ENCODE measurements at regions not wholly inside any gene's neighbourhood (a gene's known extent, or its start where the extent isn't known, plus 50 kb on each side); places are given as distances from the start of the nearest gene placed in this dataset.

DNA sequence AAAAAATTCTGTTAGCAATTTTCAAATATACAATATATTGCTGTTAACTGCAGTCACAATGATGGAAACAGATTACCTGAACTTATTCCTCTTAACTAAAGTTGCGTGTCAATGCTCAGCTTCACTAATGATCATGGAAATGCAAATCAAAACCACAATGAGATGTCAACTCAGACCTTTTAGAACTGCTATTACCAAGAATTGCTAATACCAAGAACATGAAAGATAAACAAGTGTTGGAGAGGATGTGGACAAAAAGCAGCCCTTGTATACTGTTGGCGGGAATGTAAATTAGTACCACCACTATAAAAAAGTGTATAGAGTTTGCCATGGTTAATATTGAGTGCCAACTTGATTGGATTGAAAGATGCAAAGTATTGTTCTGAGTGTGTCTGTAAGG, 1409.7 kb upstream of the CDH18 start:
- no peak for FAIRE-seq
- no peak for DNase-seq (ENCODE audit: low spot score)
- H4K20me1 ChIP-seq (ENCODE audit: insufficient read depth, low read length): no peaks in the 10 kb centered on the region
- H3K36me3 ChIP-seq (replicated peaks in 1 of 2; ENCODE audit: control insufficient read depth in 1 of 2, insufficient read depth in 2 of 2, low read length in 2 of 2): no peaks in the 10 kb centered on the region
- CTCF ChIA-PET (ENCODE audit: low intra/inter-chr PET ratio, low total read pairs): no interaction called here
- no peak overlapping the region for H3K4me3 ChIP-seq (replicated peaks in 1 of 3; ENCODE audit: insufficient read depth in 1 of 3, low read depth in 2 of 3, low read length in 3 of 3)
- H2AFZ ChIP-seq (ENCODE audit: low read length): no peak overlapping the region
- no peak overlapping the region for H3K4me2 ChIP-seq (ENCODE audit: low read depth, low read length)
- no TSS peak for BruUV-seq (replicated peaks)
- no peaks in the 10 kb centered on the region for H3K27me3 ChIP-seq (ENCODE audit: control insufficient read depth in 1 of 2, insufficient read depth in 2 of 2, low read length in 2 of 2)
- H3K9ac ChIP-seq (ENCODE audit: insufficient read depth, low read depth, low read length): no peak overlapping the region
- no peak for ATAC-seq
- H3K79me2 ChIP-seq (ENCODE audit: insufficient read depth, low read length): no peaks in the 10 kb centered on the region
- intact Hi-C loops (cut with micrococcal nuclease; ENCODE audit: unreplicated experiment) (no loop called here), in situ Hi-C loops (cut with HindIII; ENCODE audit: extremely low pct_ligation_motif_present, low pct_unique_long_range_greater_than_20kb) (no loop called here)
- 3% methylated on average over 2 of the region's 2 CpGs for WGBS (ENCODE audit: low lambda C conversion rate)
- POLR2A ChIA-PET: no interaction called here
- H3K4me1 ChIP-seq (ENCODE audit: insufficient read depth, low read length): no peaks in the 10 kb centered on the region
- no peak overlapping the region for H3K27ac ChIP-seq (ENCODE audit: extremely low read length, insufficient read depth, low read length)
- no peaks in the 10 kb centered on the region for H3K9me3 ChIP-seq (ENCODE audit: low read length)
- TF ChIP-seq ZNF44 (CRISPR knock-in tag; IDR thresholded peaks at IDR 0.05) (no peak), FIP1L1 (IDR thresholded peaks at IDR 0.05; ENCODE audit: borderline replicate concordance, insufficient read depth, low read depth, low read length) (no peak), KLF9 (CRISPR knock-in tag; IDR thresholded peaks at IDR 0.05; ENCODE audit: low read depth) (no peak), NCOA2 (CRISPR knock-in tag; IDR thresholded peaks at IDR 0.05) (no peak), ZNF556 (CRISPR knock-in tag; IDR thresholded peaks at IDR 0.05; ENCODE audit: borderline replicate concordance) (no peak), RAD21 (CRISPR knock-in tag; IDR thresholded peaks at IDR 0.05) (no peak), DPF2 (CRISPR knock-in tag; IDR thresholded peaks at IDR 0.05; ENCODE audit: borderline replicate concordance, low read depth) (no peak), ZNF501 (CRISPR knock-in tag; IDR thresholded peaks at IDR 0.05) (no peak), MTA3 (CRISPR knock-in tag; IDR thresholded peaks at IDR 0.05) (no peak), ZNF788 (CRISPR knock-in tag; IDR thresholded peaks at IDR 0.05; ENCODE audit: borderline replicate concordance) (no peak), ZBTB1 (CRISPR knock-in tag; IDR thresholded peaks at IDR 0.05; ENCODE audit: borderline replicate concordance) (no peak), HNRNPL (IDR thresholded peaks at IDR 0.05; ENCODE audit: low read depth, low read length) (no peak)
- TF ChIP-seq, protein P1, sequence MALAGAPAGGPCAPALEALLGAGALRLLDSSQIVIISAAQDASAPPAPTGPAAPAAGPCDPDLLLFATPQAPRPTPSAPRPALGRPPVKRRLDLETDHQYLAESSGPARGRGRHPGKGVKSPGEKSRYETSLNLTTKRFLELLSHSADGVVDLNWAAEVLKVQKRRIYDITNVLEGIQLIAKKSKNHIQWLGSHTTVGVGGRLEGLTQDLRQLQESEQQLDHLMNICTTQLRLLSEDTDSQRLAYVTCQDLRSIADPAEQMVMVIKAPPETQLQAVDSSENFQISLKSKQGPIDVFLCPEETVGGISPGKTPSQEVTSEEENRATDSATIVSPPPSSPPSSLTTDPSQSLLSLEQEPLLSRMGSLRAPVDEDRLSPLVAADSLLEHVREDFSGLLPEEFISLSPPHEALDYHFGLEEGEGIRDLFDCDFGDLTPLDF (CRISPR knock-in tag; IDR thresholded peaks at IDR 0.05): no peak
- TF ChIP-seq, protein P2, sequence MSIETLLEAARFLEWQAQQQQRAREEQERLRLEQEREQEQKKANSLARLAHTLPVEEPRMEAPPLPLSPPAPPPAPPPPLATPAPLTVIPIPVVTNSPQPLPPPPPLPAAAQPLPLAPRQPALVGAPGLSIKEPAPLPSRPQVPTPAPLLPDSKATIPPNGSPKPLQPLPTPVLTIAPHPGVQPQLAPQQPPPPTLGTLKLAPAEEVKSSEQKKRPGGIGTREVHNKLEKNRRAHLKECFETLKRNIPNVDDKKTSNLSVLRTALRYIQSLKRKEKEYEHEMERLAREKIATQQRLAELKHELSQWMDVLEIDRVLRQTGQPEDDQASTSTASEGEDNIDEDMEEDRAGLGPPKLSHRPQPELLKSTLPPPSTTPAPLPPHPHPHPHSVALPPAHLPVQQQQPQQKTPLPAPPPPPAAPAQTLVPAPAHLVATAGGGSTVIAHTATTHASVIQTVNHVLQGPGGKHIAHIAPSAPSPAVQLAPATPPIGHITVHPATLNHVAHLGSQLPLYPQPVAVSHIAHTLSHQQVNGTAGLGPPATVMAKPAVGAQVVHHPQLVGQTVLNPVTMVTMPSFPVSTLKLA (IDR thresholded peaks at IDR 0.05): no peak
- TF ChIP-seq, protein P3, sequence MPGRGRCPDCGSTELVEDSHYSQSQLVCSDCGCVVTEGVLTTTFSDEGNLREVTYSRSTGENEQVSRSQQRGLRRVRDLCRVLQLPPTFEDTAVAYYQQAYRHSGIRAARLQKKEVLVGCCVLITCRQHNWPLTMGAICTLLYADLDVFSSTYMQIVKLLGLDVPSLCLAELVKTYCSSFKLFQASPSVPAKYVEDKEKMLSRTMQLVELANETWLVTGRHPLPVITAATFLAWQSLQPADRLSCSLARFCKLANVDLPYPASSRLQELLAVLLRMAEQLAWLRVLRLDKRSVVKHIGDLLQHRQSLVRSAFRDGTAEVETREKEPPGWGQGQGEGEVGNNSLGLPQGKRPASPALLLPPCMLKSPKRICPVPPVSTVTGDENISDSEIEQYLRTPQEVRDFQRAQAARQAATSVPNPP (CRISPR knock-in tag; IDR thresholded peaks at IDR 0.05): no peak
- TF ChIP-seq, protein P4, sequence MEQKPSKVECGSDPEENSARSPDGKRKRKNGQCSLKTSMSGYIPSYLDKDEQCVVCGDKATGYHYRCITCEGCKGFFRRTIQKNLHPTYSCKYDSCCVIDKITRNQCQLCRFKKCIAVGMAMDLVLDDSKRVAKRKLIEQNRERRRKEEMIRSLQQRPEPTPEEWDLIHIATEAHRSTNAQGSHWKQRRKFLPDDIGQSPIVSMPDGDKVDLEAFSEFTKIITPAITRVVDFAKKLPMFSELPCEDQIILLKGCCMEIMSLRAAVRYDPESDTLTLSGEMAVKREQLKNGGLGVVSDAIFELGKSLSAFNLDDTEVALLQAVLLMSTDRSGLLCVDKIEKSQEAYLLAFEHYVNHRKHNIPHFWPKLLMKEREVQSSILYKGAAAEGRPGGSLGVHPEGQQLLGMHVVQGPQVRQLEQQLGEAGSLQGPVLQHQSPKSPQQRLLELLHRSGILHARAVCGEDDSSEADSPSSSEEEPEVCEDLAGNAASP (CRISPR knock-in tag; IDR thresholded peaks at IDR 0.05; ENCODE audit: borderline replicate concordance): no peak
